Brain microvascular endothelial cell (primary cell): ENCODE measurements at regions not wholly inside any gene's neighbourhood (a gene's known extent, or its start where the extent isn't known, plus 50 kb on each side); places are given as distances from the start of the nearest gene placed in this dataset.

Experiments
- DNase-seq: peaks from one replicate; pipeline ENCODE4 v3.0.0-alpha.2; 2020
- H3K27ac ChIP-seq: fragments of 250-450 bp; sonication (Bioruptor Pico); 2 replicates; pipeline ENCODE4 v1.5.1; 2020; ENCODE audit warnings: mild to moderate bottlenecking, moderate library complexity
- H3K27me3 ChIP-seq: fragments of 250-450 bp; sonication (Bioruptor Pico); replicated peaks from 2 replicates; pipeline ENCODE4 v1.5.1; 2020; ENCODE audit warnings: mild to moderate bottlenecking
- H3K36me3 ChIP-seq: fragments of 250-450 bp; sonication (Bioruptor Pico); replicated peaks from 2 replicates; pipeline ENCODE4 v1.5.1; 2020; ENCODE audit warnings: mild to moderate bottlenecking
- H3K4me3 ChIP-seq: 2 replicates; pipeline ENCODE4 v1.5.1; 2011; ENCODE audit warnings: low read depth, mild to moderate bottlenecking, control low read depth, low read length, moderate library complexity
- in situ Hi-C: cut with HindIII; loops from 2 replicates; pipeline ENCODE4 v1.10.0; 2017; ENCODE audit warnings: low sequenced_read_pairs, low pct_ligation_motif_present
- TF ChIP-seq, protein P1 (sequence below): IDR thresholded peaks from 2 replicates; pipeline ENCODE4 v1.5.1; 2011; ENCODE audit warnings: low read depth, mild to moderate bottlenecking, moderate library complexity, low read length, control low read depth, inconsistent platforms; ENCODE audit errors: missing control alignments

DNA sequence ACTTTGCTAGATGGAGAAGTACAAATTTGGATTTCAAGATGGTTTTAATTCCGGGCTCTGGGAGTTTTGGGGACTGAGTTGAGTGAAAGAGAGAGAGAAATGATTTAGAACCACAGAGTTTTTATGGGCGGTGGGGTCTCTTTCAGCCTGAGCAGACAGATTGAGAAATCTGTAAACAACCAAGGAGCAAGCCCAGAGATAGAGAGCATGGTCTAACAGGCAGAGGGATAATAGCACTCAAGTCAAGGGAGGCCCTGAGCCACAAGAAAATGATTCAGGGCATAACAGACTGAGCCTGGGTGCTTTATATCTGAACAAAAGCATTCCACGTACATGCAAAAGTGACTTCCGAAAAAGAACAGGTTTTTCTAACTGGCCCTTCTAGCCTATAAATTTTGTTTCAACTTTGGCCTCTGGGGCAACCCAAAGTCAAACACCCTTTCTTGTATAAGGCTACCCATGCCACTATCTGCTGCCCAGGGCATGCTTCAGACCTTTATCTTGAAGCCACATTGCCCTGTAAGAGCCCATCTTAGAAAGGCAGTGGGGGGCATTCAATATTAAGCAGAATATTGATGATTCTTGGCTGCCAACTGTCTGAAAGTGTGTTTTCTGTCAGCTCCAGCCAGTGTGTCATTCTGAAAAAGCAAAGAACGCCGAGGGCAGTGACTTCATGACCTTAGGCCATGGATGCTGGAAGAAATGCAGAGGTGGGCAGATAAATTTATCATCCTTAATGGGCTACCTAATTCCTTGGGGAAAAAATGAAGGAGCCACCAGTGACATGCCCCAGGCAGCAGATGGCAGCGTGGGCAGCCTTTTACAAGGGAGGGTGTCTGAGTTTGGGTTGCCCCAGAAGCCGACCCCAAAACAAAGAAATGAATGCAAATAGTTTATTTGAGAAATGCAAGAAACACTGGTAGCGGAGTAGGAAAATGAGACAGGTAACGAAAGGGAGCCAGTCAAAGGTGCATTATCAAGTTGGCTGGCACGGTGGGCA, 637.6 kb downstream of the MID1IP1 start:
- Histone ChIP-seq H3K4me3 (no peak overlapping the region), H3K27me3 (no peaks in the 10 kb centered on the region), H3K27ac (no peak overlapping the region), H3K36me3 (no peaks in the 10 kb centered on the region)
- TF ChIP-seq, protein P1, sequence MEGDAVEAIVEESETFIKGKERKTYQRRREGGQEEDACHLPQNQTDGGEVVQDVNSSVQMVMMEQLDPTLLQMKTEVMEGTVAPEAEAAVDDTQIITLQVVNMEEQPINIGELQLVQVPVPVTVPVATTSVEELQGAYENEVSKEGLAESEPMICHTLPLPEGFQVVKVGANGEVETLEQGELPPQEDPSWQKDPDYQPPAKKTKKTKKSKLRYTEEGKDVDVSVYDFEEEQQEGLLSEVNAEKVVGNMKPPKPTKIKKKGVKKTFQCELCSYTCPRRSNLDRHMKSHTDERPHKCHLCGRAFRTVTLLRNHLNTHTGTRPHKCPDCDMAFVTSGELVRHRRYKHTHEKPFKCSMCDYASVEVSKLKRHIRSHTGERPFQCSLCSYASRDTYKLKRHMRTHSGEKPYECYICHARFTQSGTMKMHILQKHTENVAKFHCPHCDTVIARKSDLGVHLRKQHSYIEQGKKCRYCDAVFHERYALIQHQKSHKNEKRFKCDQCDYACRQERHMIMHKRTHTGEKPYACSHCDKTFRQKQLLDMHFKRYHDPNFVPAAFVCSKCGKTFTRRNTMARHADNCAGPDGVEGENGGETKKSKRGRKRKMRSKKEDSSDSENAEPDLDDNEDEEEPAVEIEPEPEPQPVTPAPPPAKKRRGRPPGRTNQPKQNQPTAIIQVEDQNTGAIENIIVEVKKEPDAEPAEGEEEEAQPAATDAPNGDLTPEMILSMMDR, result peak; percentile 41
- no peak for DNase-seq
- in situ Hi-C loops, result no loop called here

DNA sequence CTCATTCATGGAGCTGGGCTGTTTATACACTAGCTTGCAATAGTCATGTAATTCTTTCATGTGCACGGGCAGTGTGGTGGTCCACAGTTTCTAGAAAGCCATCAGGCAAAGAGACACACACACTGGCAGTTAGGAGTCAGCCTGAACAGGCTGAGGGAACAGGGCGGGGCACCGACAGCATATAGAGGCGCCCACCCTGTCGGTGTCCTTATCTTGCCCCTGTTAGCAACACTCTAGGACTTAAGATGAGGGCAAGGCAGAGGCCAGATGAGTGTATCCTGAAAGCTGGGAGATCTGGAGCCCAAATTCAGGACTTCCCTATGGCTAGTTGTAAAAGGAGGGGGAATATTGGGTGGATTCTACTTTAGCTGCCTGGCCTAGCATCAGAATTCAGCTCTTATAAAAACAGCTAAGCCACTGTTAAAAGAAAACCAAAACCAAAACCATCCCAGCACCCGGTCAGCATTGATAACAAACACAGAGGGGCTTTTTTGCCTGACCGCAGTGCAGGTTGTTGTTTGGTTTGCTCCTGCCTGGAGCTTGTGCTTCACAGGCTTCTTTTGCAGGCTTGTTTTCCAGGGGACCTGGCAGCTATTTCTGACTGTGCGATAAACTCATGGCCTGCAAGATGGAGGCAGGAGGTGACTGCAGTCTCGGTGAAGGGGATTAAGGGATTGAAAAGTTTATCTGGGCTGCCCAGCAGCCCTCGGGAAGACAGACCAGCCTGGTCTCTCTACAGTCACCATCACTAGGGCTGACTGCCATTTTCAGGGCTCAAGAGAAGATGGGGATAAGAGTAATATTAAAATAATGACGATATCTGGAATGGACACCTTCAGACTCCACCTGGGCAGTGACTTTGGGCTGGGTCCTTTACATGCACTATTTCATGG, 638.9 kb downstream of the MID1IP1 start:
- H3K27ac ChIP-seq, result no peak overlapping the region
- TF ChIP-seq, protein P1, result no peak
- no peak for DNase-seq
- no peak overlapping the region for H3K4me3 ChIP-seq
- H3K27me3 ChIP-seq, result no peaks in the 10 kb centered on the region
- H3K36me3 ChIP-seq, result no peaks in the 10 kb centered on the region
- in situ Hi-C loops, result no loop called here

DNA sequence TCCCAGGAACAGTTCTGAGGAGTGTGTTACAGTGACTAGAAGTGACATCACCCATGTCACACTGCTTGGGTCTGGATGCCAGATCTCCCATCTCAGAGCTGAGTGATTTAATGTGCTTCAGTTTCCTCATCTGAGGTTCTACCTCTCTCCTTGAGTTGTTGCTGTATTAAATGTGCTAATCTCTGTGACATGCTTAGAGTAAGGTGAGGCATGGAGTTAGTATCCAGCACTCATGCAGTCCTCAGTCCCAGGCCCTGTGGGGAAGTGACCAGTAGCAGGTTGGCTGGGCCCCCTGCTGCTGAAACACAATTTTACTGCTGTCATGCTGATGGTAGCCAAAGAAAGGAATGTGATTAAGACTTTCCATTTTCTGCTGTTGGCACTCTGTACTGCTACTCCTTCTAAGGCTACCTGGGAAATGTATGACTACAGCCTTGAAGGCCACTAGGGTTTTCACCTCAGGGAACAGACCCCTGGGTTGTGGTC, 639.6 kb downstream of the MID1IP1 start:
- DNase-seq, result no peak
- H3K36me3 ChIP-seq, result no peaks in the 10 kb centered on the region
- TF ChIP-seq, protein P1, result no peak
- H3K27ac ChIP-seq, result no peak overlapping the region
- no peaks in the 10 kb centered on the region for H3K27me3 ChIP-seq
- in situ Hi-C loops, result no loop called here
- no peak overlapping the region for H3K4me3 ChIP-seq

DNA sequence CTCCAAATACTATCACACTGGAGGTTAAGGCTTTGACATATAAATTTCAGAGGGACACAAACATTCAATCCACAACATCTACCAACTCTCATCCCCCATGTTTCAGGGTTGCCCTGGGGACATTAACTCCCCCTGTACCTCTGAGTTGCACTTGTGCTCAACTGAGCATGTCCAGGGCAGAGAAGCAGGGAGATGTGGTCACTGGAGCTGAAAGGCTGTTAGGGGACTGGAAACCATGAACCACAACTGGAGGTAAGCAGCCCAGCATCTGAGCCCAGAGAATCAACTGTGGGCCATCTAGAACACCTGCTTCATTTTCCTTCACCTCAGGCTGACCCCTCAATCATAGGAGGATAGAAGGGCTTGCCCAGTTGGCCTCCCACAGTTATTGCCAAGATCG, 641.1 kb downstream of the MID1IP1 start:
- no peak overlapping the region for H3K27ac ChIP-seq
- DNase-seq, result no peak
- in situ Hi-C loops, result no loop called here
- H3K4me3 ChIP-seq, result no peak overlapping the region
- no peaks in the 10 kb centered on the region for H3K36me3 ChIP-seq
- TF ChIP-seq, protein P1, result no peak
- H3K27me3 ChIP-seq, result no peaks in the 10 kb centered on the region

DNA sequence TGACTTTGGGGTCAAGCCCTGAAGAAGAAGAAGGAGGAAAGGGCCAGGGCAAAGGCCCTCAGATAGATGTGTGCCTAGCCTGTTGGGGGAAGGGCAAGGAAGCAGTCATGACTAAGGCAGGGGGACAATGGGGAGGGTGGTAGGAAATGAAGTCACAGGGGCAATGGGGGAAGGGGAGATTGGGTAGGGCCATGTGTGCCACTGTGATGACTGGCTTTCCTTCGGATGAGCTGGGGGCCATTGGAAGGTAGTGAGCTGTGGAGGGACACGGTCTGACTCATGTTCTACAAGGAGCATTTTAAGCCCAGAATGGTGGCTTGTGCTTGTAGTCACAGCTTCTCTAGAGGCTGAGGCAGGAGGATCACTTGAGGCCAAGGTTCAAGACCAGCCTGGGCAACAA, 642.0 kb downstream of the MID1IP1 start:
- in situ Hi-C loops, result no loop called here
- no peaks in the 10 kb centered on the region for H3K36me3 ChIP-seq
- H3K27ac ChIP-seq, result no peak overlapping the region
- TF ChIP-seq, protein P1, result no peak
- DNase-seq, result no peak
- no peaks in the 10 kb centered on the region for H3K27me3 ChIP-seq
- H3K4me3 ChIP-seq, result no peak overlapping the region
